ENCODE measurements at regions not wholly inside any gene's neighbourhood (a gene's known extent, or its start where the extent isn't known, plus 50 kb on each side); places are given as distances from the start of the nearest gene placed in this dataset.
"Not testable (repeated sequence)": the region's sequence is repeated elsewhere in the genome, so short reads cannot be mapped to it uniquely, and the experiment has no call there.

GRCh38 chr5:53219610-53220009 is 110.1 kb upstream of the MOCS2 start:
- DNase-seq = no peak

- DNase-seq = no peak
Observed at GRCh38 chr5:53233645-53234405, 124.3 kb upstream of the MOCS2 start.

- no peak for DNase-seq
Observed at GRCh38 chr5:53236683-53237082, 127.1 kb upstream of the MOCS2 start.

GRCh38 chr5:53237876-53238275 is 128.3 kb upstream of the MOCS2 start:
- no peak for DNase-seq

GRCh38 chr5:53239301-53239990 is 129.9 kb upstream of the MOCS2 start:
- no peak for DNase-seq

- DNase-seq = no peak
Observed at GRCh38 chr5:53240661-53241060, 131.1 kb upstream of the MOCS2 start.

- DNase-seq = no peak
Observed at GRCh38 chr5:53241572-53241971, 132.0 kb upstream of the MOCS2 start.

GRCh38 chr5:53243403-53243802 is 133.8 kb upstream of the MOCS2 start:
- no peak for DNase-seq

- DNase-seq = no peak
Observed at GRCh38 chr5:53246042-53246836, 136.7 kb upstream of the MOCS2 start.

- DNase-seq = no peak
Observed at GRCh38 chr5:53249529-53250200, 140.1 kb upstream of the MOCS2 start.

GRCh38 chr5:53250201-53250550 is 140.6 kb upstream of the MOCS2 start:
- DNase-seq = no peak

GRCh38 chr5:53253421-53253871 is 143.9 kb upstream of the MOCS2 start:
- no peak for DNase-seq

GRCh38 chr5:53256746-53257145 is 147.2 kb upstream of the MOCS2 start:
- no peak for DNase-seq

GRCh38 chr5:53257806-53258373 is 148.3 kb upstream of the MOCS2 start:
- DNase-seq = no peak

- DNase-seq = no peak
Observed at GRCh38 chr5:53259176-53259575, 149.6 kb upstream of the MOCS2 start.

- no peak for DNase-seq
Observed at GRCh38 chr5:53260446-53260845, 150.9 kb upstream of the MOCS2 start.

GRCh38 chr5:53261245-53261644 is 151.7 kb upstream of the MOCS2 start:
- no peak for DNase-seq

- DNase-seq = no peak
Observed at GRCh38 chr5:53262348-53262970, 152.9 kb upstream of the MOCS2 start.

- DNase-seq = no peak
Observed at GRCh38 chr5:53263151-53263550, 153.6 kb upstream of the MOCS2 start.

GRCh38 chr5:53265043-53265442 is 155.5 kb upstream of the MOCS2 start:
- no peak for DNase-seq

- DNase-seq = not testable (repeated sequence)
Observed at GRCh38 chr5:53268241-53268640, 158.7 kb upstream of the MOCS2 start.

- no peak for DNase-seq
Observed at GRCh38 chr5:53275666-53276065, 166.1 kb upstream of the MOCS2 start.

Data from NCI-H187 (cell line).